ENCODE measurements at regions not wholly inside any gene's neighbourhood (a gene's known extent, or its start where the extent isn't known, plus 50 kb on each side); places are given as distances from the start of the nearest gene placed in this dataset.

DNA sequence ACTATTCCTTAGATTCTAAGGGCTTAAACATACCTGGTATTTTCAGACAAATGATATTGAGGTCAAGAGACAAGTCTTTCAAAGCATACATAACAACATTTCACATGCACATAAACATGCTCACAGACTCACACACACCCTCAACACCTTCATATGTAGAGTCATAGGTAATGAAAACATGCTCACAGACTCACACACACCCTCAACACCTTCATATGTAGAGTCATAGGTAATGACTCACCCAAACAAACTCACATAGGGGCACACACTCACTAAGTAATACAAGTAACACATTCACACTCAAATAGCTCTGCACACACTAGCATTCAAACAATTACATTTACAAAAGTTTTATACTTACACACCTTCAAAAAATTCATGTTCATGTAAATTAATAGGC is 975.5 kb downstream of the TMEM121 start (continued):
- TF ChIP-seq, protein P1, sequence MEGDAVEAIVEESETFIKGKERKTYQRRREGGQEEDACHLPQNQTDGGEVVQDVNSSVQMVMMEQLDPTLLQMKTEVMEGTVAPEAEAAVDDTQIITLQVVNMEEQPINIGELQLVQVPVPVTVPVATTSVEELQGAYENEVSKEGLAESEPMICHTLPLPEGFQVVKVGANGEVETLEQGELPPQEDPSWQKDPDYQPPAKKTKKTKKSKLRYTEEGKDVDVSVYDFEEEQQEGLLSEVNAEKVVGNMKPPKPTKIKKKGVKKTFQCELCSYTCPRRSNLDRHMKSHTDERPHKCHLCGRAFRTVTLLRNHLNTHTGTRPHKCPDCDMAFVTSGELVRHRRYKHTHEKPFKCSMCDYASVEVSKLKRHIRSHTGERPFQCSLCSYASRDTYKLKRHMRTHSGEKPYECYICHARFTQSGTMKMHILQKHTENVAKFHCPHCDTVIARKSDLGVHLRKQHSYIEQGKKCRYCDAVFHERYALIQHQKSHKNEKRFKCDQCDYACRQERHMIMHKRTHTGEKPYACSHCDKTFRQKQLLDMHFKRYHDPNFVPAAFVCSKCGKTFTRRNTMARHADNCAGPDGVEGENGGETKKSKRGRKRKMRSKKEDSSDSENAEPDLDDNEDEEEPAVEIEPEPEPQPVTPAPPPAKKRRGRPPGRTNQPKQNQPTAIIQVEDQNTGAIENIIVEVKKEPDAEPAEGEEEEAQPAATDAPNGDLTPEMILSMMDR (conservative IDR thresholded peaks at IDR 0.05; ENCODE audit: low read depth in 2 of 2): no peak
- TF ChIP-seq EZH2 (IDR thresholded peaks at IDR 0.05; ENCODE audit: low read depth, unreplicated experiment) (no peak), CREB1 (CRISPR knock-in tag; IDR thresholded peaks at IDR 0.05; ENCODE audit: low read depth) (no peak), NANOG (IDR thresholded peaks at IDR 0.05; ENCODE audit: borderline replicate concordance) (no peak), EZH2phosphoT487 (IDR thresholded peaks at IDR 0.05; ENCODE audit: unreplicated experiment) (no peak), ZNF114 (CRISPR knock-in tag; IDR thresholded peaks at IDR 0.05) (no peak), ZNF331 (CRISPR knock-in tag; IDR thresholded peaks at IDR 0.05; ENCODE audit: low read depth) (no peak), STAT1 (IDR thresholded peaks at IDR 0.05; ENCODE audit: unreplicated experiment) (no peak)
- TF ChIP-seq, protein P2, sequence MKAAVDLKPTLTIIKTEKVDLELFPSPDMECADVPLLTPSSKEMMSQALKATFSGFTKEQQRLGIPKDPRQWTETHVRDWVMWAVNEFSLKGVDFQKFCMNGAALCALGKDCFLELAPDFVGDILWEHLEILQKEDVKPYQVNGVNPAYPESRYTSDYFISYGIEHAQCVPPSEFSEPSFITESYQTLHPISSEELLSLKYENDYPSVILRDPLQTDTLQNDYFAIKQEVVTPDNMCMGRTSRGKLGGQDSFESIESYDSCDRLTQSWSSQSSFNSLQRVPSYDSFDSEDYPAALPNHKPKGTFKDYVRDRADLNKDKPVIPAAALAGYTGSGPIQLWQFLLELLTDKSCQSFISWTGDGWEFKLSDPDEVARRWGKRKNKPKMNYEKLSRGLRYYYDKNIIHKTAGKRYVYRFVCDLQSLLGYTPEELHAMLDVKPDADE (IDR thresholded peaks at IDR 0.05): no peak
- TF ChIP-seq, protein P3, sequence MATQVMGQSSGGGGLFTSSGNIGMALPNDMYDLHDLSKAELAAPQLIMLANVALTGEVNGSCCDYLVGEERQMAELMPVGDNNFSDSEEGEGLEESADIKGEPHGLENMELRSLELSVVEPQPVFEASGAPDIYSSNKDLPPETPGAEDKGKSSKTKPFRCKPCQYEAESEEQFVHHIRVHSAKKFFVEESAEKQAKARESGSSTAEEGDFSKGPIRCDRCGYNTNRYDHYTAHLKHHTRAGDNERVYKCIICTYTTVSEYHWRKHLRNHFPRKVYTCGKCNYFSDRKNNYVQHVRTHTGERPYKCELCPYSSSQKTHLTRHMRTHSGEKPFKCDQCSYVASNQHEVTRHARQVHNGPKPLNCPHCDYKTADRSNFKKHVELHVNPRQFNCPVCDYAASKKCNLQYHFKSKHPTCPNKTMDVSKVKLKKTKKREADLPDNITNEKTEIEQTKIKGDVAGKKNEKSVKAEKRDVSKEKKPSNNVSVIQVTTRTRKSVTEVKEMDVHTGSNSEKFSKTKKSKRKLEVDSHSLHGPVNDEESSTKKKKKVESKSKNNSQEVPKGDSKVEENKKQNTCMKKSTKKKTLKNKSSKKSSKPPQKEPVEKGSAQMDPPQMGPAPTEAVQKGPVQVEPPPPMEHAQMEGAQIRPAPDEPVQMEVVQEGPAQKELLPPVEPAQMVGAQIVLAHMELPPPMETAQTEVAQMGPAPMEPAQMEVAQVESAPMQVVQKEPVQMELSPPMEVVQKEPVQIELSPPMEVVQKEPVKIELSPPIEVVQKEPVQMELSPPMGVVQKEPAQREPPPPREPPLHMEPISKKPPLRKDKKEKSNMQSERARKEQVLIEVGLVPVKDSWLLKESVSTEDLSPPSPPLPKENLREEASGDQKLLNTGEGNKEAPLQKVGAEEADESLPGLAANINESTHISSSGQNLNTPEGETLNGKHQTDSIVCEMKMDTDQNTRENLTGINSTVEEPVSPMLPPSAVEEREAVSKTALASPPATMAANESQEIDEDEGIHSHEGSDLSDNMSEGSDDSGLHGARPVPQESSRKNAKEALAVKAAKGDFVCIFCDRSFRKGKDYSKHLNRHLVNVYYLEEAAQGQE (IDR thresholded peaks at IDR 0.05; ENCODE audit: unreplicated experiment): no peak

DNA sequence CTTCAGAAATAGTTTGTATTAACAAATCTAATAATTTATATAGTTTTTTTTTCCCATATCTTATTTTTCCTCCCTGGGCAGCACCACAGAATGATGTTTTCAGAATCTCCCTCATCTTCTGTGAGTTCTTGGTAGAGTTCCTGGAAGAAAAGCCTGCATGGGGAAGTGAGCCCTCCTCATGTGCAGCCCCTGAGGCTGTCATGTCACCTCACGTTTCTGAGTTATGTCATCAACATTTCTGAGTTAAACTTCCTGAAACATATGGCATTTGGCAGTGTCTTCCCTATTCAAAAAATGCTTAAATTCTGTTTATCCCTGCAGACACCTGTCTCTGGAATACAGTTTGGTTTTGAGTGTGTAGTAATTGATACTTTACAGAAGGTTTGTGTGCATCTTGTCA is 979.0 kb downstream of the TMEM121 start:
- Histone ChIP-seq H3F3A (replicated peaks; ENCODE audit: low read depth) (no peaks in the 10 kb centered on the region), H3K27ac (ENCODE audit: low read depth) (no peak overlapping the region), H3K4me3 (no peak overlapping the region), H4K20me1 (replicated peaks; ENCODE audit: insufficient read depth) (no peaks in the 10 kb centered on the region), H3K4me1 (ENCODE audit: insufficient read depth) (no peaks in the 10 kb centered on the region), H3K36me3 (ENCODE audit: insufficient read depth) (no peaks in the 10 kb centered on the region; the same call in 1 of the 2 replicates), H3K79me2 (replicated peaks; ENCODE audit: insufficient read depth) (no peaks in the 10 kb centered on the region), H3K9me2 (ENCODE audit: insufficient read depth) (no peaks in the 10 kb centered on the region), H3K4me2 (no peak overlapping the region), H2AFZ (no peak overlapping the region), H3K27me3 (ENCODE audit: insufficient read depth) (no peaks in the 10 kb centered on the region)
- Mint-ChIP-seq H3K36me3 (ENCODE audit: low read depth) (peaks cover 32% of the 10 kb centered on the region; the same call in 2 of the 3 replicates), H3K27me3 (ENCODE audit: insufficient read depth, low read depth, poor library complexity) (no peaks in the 10 kb centered on the region), H3K4me1 (no peaks in the 10 kb centered on the region), H3K9me3 (peaks cover 93% of the 10 kb centered on the region), H3K27ac (no peak overlapping the region), H3K4me3 (no peak overlapping the region)
- ATAC-seq (no peak), DNase-seq (ENCODE audit: low spot score) (no peak)
- no peak for TF ChIP-seq EZH2phosphoT487 (IDR thresholded peaks at IDR 0.05; ENCODE audit: unreplicated experiment)
- TF ChIP-seq ZNF114 (CRISPR knock-in tag; IDR thresholded peaks at IDR 0.05): no peak
- TF ChIP-seq NANOG (IDR thresholded peaks at IDR 0.05; ENCODE audit: borderline replicate concordance): no peak
- TF ChIP-seq, protein P4, sequence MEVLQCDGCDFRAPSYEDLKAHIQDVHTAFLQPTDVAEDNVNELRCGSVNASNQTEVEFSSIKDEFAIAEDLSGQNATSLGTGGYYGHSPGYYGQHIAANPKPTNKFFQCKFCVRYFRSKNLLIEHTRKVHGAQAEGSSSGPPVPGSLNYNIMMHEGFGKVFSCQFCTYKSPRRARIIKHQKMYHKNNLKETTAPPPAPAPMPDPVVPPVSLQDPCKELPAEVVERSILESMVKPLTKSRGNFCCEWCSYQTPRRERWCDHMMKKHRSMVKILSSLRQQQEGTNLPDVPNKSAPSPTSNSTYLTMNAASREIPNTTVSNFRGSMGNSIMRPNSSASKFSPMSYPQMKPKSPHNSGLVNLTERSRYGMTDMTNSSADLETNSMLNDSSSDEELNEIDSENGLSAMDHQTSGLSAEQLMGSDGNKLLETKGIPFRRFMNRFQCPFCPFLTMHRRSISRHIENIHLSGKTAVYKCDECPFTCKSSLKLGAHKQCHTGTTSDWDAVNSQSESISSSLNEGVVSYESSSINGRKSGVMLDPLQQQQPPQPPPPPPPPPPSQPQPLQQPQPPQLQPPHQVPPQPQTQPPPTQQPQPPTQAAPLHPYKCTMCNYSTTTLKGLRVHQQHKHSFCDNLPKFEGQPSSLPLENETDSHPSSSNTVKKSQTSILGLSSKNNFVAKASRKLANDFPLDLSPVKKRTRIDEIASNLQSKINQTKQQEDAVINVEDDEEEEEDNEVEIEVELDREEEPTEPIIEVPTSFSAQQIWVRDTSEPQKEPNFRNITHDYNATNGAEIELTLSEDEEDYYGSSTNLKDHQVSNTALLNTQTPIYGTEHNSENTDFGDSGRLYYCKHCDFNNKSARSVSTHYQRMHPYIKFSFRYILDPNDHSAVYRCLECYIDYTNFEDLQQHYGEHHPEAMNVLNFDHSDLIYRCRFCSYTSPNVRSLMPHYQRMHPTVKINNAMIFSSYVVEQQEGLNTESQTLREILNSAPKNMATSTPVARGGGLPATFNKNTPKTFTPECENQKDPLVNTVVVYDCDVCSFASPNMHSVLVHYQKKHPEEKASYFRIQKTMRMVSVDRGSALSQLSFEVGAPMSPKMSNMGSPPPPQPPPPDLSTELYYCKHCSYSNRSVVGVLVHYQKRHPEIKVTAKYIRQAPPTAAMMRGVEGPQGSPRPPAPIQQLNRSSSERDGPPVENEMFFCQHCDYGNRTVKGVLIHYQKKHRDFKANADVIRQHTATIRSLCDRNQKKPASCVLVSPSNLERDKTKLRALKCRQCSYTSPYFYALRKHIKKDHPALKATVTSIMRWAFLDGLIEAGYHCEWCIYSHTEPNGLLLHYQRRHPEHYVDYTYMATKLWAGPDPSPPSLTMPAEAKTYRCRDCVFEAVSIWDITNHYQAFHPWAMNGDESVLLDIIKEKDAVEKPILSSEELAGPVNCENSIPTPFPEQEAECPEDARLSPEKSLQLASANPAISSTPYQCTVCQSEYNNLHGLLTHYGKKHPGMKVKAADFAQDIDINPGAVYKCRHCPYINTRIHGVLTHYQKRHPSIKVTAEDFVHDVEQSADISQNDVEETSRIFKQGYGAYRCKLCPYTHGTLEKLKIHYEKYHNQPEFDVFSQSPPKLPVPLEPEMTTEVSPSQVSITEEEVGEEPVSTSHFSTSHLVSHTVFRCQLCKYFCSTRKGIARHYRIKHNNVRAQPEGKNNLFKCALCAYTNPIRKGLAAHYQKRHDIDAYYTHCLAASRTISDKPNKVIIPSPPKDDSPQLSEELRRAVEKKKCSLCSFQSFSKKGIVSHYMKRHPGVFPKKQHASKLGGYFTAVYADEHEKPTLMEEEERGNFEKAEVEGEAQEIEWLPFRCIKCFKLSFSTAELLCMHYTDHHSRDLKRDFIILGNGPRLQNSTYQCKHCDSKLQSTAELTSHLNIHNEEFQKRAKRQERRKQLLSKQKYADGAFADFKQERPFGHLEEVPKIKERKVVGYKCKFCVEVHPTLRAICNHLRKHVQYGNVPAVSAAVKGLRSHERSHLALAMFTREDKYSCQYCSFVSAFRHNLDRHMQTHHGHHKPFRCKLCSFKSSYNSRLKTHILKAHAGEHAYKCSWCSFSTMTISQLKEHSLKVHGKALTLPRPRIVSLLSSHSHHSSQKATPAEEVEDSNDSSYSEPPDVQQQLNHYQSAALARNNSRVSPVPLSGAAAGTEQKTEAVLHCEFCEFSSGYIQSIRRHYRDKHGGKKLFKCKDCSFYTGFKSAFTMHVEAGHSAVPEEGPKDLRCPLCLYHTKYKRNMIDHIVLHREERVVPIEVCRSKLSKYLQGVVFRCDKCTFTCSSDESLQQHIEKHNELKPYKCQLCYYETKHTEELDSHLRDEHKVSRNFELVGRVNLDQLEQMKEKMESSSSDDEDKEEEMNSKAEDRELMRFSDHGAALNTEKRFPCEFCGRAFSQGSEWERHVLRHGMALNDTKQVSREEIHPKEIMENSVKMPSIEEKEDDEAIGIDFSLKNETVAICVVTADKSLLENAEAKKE (CRISPR knock-in tag; IDR thresholded peaks at IDR 0.05): no peak
- no peak for TF ChIP-seq ZNF331 (CRISPR knock-in tag; IDR thresholded peaks at IDR 0.05; ENCODE audit: low read depth)
- TF ChIP-seq CREB1 (CRISPR knock-in tag; IDR thresholded peaks at IDR 0.05; ENCODE audit: low read depth): no peak
